ENCODE measurements at regions not wholly inside any gene's neighbourhood (a gene's known extent, or its start where the extent isn't known, plus 50 kb on each side); places are given as distances from the start of the nearest gene placed in this dataset.

DNA sequence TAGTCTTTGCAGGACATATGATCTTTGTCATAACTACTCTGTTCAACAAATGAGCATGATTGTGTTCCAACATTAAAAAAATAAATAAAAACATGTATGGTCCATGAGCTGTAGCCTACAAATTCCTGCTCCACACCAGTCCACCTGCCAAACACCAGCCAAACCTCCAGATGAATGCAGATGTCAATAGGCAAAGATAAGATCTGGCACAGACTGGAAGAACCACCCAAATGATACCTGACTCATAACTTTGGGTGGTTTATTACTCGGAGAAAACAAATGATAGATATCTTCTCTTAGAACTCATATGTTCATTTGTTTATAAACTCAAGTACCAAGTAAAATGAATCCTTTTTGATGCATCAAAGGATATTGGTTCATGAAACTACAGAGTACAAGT, 425.1 kb downstream of the GBA3 start:
- no peak overlapping the region for H3K4me2 ChIP-seq (ENCODE audit: insufficient read depth, low read length)
- H3K36me3 ChIP-seq (ENCODE audit: insufficient read depth, low read length) = no peaks in the 10 kb centered on the region
- no peak overlapping the region for H3K9ac ChIP-seq (ENCODE audit: low read depth, low read length)
- no peaks in the 10 kb centered on the region for H3K4me1 ChIP-seq (ENCODE audit: insufficient read depth, low read length)
- no peak for TF ChIP-seq CTCF (IDR thresholded peaks at IDR 0.05; ENCODE audit: borderline replicate concordance, extremely low read depth, low read length, poor library complexity, severe bottlenecking)
- TF ChIP-seq EZH2 (IDR thresholded peaks at IDR 0.05; ENCODE audit: borderline replicate concordance, low read depth, low read length, severe bottlenecking) = no peak
- H2AFZ ChIP-seq (ENCODE audit: low read depth, low read length) = no peak overlapping the region
- H3K27ac ChIP-seq (ENCODE audit: low read length) = no peak overlapping the region
- no peak for ATAC-seq (ENCODE audit: insufficient read depth, low read depth)
- no peaks in the 10 kb centered on the region for H3K79me2 ChIP-seq (ENCODE audit: insufficient read depth, low read length)
- DNase-seq = no peak
- no peak overlapping the region for H3K4me3 ChIP-seq (ENCODE audit: low read depth in 1 of 2, low read length in 2 of 2)
- no peaks in the 10 kb centered on the region for H4K20me1 ChIP-seq (ENCODE audit: insufficient read depth, low read length)
- H3K9me3 ChIP-seq (ENCODE audit: insufficient read depth, low read length, severe bottlenecking) = no peaks in the 10 kb centered on the region
- no peaks in the 10 kb centered on the region for H3K27me3 ChIP-seq (ENCODE audit: insufficient read depth, low read length, poor library complexity)

DNA sequence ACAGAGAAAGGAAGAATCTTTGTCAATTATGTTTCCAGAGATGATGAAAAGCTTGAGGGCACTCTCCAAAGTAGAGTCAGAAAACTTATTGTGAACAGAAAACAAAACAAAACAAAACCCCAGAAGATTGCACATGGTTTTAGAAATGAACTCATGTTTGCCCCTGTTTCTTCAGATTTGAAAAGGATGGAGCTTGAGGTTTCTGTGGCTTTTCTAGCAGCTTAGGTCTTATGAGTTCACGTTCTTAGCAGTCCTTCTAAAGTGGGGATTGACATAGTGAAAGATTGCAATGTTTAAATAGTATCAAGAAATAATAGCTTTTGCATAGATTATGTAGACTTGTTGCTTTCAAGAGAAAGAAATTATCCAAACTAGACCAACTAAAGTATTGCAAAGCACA, 421.8 kb downstream of the GBA3 start:
- Histone ChIP-seq H3K9ac (ENCODE audit: low read depth, low read length) (no peak overlapping the region), H3K4me3 (ENCODE audit: low read depth in 1 of 2, low read length in 2 of 2) (no peak overlapping the region), H3K79me2 (ENCODE audit: insufficient read depth, low read length) (no peaks in the 10 kb centered on the region), H3K9me3 (ENCODE audit: insufficient read depth, low read length, severe bottlenecking) (no peaks in the 10 kb centered on the region), H3K4me2 (ENCODE audit: insufficient read depth, low read length) (no peak overlapping the region), H2AFZ (ENCODE audit: low read depth, low read length) (no peak overlapping the region), H3K36me3 (ENCODE audit: insufficient read depth, low read length) (no peaks in the 10 kb centered on the region), H3K4me1 (ENCODE audit: insufficient read depth, low read length) (no peaks in the 10 kb centered on the region), H3K27me3 (ENCODE audit: insufficient read depth, low read length, poor library complexity) (no peaks in the 10 kb centered on the region), H3K27ac (ENCODE audit: low read length) (no peak overlapping the region), H4K20me1 (ENCODE audit: insufficient read depth, low read length) (no peaks in the 10 kb centered on the region)
- no peak for DNase-seq
- TF ChIP-seq EZH2 (IDR thresholded peaks at IDR 0.05; ENCODE audit: borderline replicate concordance, low read depth, low read length, severe bottlenecking) (no peak), CTCF (IDR thresholded peaks at IDR 0.05; ENCODE audit: borderline replicate concordance, extremely low read depth, low read length, poor library complexity, severe bottlenecking) (no peak)
- ATAC-seq (ENCODE audit: insufficient read depth, low read depth) = no peak

DNA sequence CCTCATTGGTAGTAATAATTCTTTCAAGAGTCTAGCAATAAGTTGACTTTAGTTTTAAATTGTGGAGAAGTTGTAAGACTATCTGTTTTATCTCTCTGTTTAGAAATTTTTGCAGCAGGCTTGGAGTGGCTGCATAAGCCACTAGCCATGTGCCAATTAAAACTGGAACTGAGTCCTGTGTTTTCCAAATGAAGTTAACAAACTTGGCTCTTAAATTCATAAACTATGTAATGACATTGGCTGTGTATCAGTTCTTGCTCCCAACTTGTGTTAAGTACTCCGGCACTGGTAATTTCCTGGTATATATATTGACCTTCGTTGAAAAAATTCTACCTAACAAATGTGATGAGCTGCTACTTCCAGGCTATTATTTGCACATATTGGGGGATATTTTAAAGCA, 420.4 kb downstream of the GBA3 start:
- no peaks in the 10 kb centered on the region for H3K27me3 ChIP-seq (ENCODE audit: insufficient read depth, low read length, poor library complexity)
- H3K79me2 ChIP-seq (ENCODE audit: insufficient read depth, low read length) = no peaks in the 10 kb centered on the region
- no peak overlapping the region for H3K4me2 ChIP-seq (ENCODE audit: insufficient read depth, low read length)
- TF ChIP-seq CTCF (IDR thresholded peaks at IDR 0.05; ENCODE audit: borderline replicate concordance, extremely low read depth, low read length, poor library complexity, severe bottlenecking) = no peak
- no peak for TF ChIP-seq EZH2 (IDR thresholded peaks at IDR 0.05; ENCODE audit: borderline replicate concordance, low read depth, low read length, severe bottlenecking)
- DNase-seq (no peak), ATAC-seq (ENCODE audit: insufficient read depth, low read depth) (no peak)
- H3K36me3 ChIP-seq (ENCODE audit: insufficient read depth, low read length) = no peaks in the 10 kb centered on the region
- no peak overlapping the region for H2AFZ ChIP-seq (ENCODE audit: low read depth, low read length)
- H3K27ac ChIP-seq (ENCODE audit: low read length) = no peak overlapping the region
- no peaks in the 10 kb centered on the region for H3K4me1 ChIP-seq (ENCODE audit: insufficient read depth, low read length)
- no peaks in the 10 kb centered on the region for H3K9me3 ChIP-seq (ENCODE audit: insufficient read depth, low read length, severe bottlenecking)
- H3K9ac ChIP-seq (ENCODE audit: low read depth, low read length) = no peak overlapping the region
- no peaks in the 10 kb centered on the region for H4K20me1 ChIP-seq (ENCODE audit: insufficient read depth, low read length)
- no peak overlapping the region for H3K4me3 ChIP-seq (ENCODE audit: low read depth in 1 of 2, low read length in 2 of 2)

- Histone ChIP-seq H2AFZ (ENCODE audit: low read depth, low read length) (no peak overlapping the region), H3K27me3 (ENCODE audit: insufficient read depth, low read length, poor library complexity) (no peaks in the 10 kb centered on the region), H3K9me3 (ENCODE audit: insufficient read depth, low read length, severe bottlenecking) (no peaks in the 10 kb centered on the region), H3K4me2 (ENCODE audit: insufficient read depth, low read length) (no peak overlapping the region), H3K79me2 (ENCODE audit: insufficient read depth, low read length) (no peaks in the 10 kb centered on the region), H3K27ac (ENCODE audit: low read length) (no peak overlapping the region), H3K9ac (ENCODE audit: low read depth, low read length) (no peak overlapping the region), H3K36me3 (ENCODE audit: insufficient read depth, low read length) (no peaks in the 10 kb centered on the region), H3K4me1 (ENCODE audit: insufficient read depth, low read length) (no peaks in the 10 kb centered on the region), H4K20me1 (ENCODE audit: insufficient read depth, low read length) (no peaks in the 10 kb centered on the region), H3K4me3 (ENCODE audit: low read depth in 1 of 2, low read length in 2 of 2) (no peak overlapping the region)
- TF ChIP-seq CTCF (IDR thresholded peaks at IDR 0.05; ENCODE audit: borderline replicate concordance, extremely low read depth, low read length, poor library complexity, severe bottlenecking) = no peak
- TF ChIP-seq EZH2 (IDR thresholded peaks at IDR 0.05; ENCODE audit: borderline replicate concordance, low read depth, low read length, severe bottlenecking) = no peak
- ATAC-seq (ENCODE audit: insufficient read depth, low read depth) = no peak
- no peak for DNase-seq
Measured at GRCh38 chr4:23106516-23106915, 413.8 kb downstream of the GBA3 start.

Measured in DND-41 (cell line).